ENCODE measurements at regions not wholly inside any gene's neighbourhood (a gene's known extent, or its start where the extent isn't known, plus 50 kb on each side); places are given as distances from the start of the nearest gene placed in this dataset.
A peak's percentile ranks its signal among the peaks of the same experiment; 100 is the strongest.

- no peak for DNase-seq
Observed at GRCh38 chr16:13402601-13403000, 501.2 kb downstream of the SHISA9 start.

- DNase-seq: no peak
Observed at GRCh38 chr16:13403326-13403725, 501.9 kb downstream of the SHISA9 start.

- DNase-seq: no peak
Observed at GRCh38 chr16:13414154-13414553, 505.8 kb upstream of the ERCC4 start.

GRCh38 chr16:13419589-13419988, 500.4 kb upstream of the ERCC4 start:
- no peak for DNase-seq

GRCh38 chr16:13421726-13422125, 498.2 kb upstream of the ERCC4 start:
- no peak for DNase-seq

GRCh38 chr16:13425836-13426235, 494.1 kb upstream of the ERCC4 start:
- DNase-seq: no peak

- DNase-seq: no peak
Observed at GRCh38 chr16:13426269-13426668, 493.7 kb upstream of the ERCC4 start.

- no peak for DNase-seq
Observed at GRCh38 chr16:13426736-13427135, 493.2 kb upstream of the ERCC4 start.

GRCh38 chr16:13427943-13428342, 492.0 kb upstream of the ERCC4 start:
- DNase-seq: no peak

- DNase-seq: no peak
Observed at GRCh38 chr16:13429416-13429815, 490.5 kb upstream of the ERCC4 start.

- DNase-seq: no peak
Observed at GRCh38 chr16:13435415-13435814, 484.5 kb upstream of the ERCC4 start.

- DNase-seq: no peak
Observed at GRCh38 chr16:13435873-13436474, 484.0 kb upstream of the ERCC4 start.

GRCh38 chr16:13436641-13437412, 483.1 kb upstream of the ERCC4 start:
- no peak for DNase-seq

- DNase-seq: no peak
Observed at GRCh38 chr16:13437413-13437795, 482.6 kb upstream of the ERCC4 start.

GRCh38 chr16:13438064-13438463, 481.9 kb upstream of the ERCC4 start:
- no peak for DNase-seq

GRCh38 chr16:13439766-13440165, 480.2 kb upstream of the ERCC4 start:
- no peak for DNase-seq

GRCh38 chr16:13441675-13442074, 478.3 kb upstream of the ERCC4 start:
- no peak for DNase-seq

GRCh38 chr16:13448346-13448745, 471.6 kb upstream of the ERCC4 start:
- no peak for DNase-seq

GRCh38 chr16:13453325-13453724, 466.6 kb upstream of the ERCC4 start:
- peak; percentile 12 for DNase-seq

GRCh38 chr16:13453938-13454553, 465.9 kb upstream of the ERCC4 start:
- peak; percentile 41 for DNase-seq

GRCh38 chr16:13463619-13464018, 456.3 kb upstream of the ERCC4 start:
- no peak for DNase-seq

GRCh38 chr16:13471036-13471435, 448.9 kb upstream of the ERCC4 start:
- DNase-seq: no peak

GRCh38 chr16:13478991-13479390, 441.0 kb upstream of the ERCC4 start:
- DNase-seq: no peak

GRCh38 chr16:13479549-13479948, 440.4 kb upstream of the ERCC4 start:
- no peak for DNase-seq
